ENCODE measurements at regions not wholly inside any gene's neighbourhood (a gene's known extent, or its start where the extent isn't known, plus 50 kb on each side); places are given as distances from the start of the nearest gene placed in this dataset.

DNA sequence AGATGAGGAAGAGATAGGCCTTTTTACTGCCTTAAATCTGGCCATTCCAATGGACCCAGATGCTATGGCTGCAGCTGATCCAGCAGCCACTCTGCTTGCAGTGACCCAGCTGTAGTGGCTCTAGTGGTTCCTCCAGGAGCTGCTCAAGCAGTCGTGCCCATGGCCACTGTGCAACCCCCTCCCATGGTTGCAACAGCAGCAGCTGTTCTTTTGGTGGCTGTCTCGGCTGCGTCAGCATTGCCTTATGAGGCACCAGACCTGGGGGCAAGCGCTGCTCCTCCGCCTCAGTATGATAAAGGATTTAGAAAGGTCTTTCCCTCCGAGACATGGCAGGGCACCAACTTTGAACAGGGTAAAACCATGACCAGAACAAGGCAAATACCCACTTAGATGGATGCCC, 384.9 kb upstream of the DCC start:
- ATAC-seq = no peak

- no peak for ATAC-seq
Measured at GRCh38 chr18:51957001-51957400, 383.0 kb upstream of the DCC start.

DNA sequence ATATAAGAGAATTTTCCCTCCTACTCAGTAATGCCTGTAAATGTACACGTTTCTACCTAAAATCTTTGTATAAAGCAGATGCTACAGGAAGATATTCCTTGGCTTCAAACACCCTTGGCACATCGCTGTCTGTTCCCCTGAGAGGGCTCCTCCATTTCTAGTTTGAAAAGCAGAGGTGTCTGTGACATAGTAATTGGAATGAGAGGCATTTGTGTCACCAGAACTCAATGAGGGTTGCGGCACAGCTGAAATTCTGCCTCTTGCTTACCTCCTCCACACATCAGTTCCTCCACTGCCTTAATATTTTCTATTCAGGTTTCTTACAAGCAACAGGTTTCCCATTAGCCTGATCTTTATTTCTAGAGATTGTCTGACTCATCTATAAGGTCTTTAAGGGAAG, 359.9 kb upstream of the DCC start:
- no peak for ATAC-seq

DNA sequence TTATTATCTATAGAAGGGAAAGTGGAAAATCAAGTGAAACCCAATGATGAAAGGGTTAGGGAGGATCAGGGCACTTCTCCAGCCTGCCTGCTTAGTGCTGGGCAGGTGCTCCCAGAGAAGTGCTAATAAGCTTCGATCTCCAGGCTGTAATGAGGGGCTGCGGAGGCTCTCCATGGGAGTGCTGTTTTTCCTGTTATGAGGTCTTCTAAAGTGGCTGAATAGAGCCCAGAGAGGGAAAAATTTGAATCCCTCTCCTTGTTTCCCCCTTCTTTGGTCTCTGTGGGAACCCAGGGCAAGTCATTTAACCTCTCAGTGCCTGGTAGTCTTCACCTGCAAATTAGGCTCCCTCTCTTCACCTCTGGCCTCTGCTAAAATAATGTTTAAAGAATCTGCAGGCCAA, 351.7 kb upstream of the DCC start:
- no peak for ATAC-seq

- ATAC-seq = no peak
Measured at GRCh38 chr18:51997129-51997528, 342.9 kb upstream of the DCC start.

DNA sequence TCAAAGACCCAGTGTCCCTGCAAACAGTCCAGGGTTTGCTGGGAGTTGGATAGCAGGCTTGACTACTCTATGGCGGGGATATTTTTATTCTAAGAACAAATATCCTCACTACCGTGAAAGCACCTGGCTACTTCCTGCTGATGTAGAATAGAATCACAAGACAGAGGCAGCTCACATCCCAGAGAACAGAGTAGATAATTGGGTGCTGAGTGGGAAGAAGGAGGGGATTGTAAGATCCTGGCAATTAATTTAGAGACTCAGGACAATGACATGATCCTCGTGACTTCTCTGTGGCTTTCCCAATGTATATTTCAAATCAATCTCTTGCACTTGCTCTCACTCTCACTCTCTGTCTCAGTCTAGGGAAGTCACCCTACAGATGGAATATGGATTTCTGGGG, 341.9 kb upstream of the DCC start:
- no peak for ATAC-seq

GRCh38 chr18:51998711-51999110, 341.3 kb upstream of the DCC start:
- ATAC-seq = no peak

DNA sequence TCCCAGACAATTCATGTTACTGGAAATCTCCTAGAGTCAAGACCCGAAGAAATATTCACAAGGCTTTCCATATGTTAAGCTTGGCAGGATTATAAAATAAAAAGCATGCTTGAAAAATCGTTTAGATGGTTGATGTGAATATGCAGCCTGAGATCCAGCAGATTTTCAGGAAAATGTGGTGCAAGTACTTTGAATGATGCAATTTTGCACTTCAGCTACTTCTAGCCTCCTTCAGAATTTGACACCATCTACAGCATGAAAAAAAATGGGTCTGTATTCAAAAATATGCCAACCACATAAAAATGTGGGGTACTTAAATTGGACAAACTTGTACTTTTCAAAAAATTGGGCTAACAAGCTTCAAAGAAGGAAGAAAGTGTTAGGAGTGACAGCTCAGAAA, 340.6 kb upstream of the DCC start:
- ATAC-seq = no peak

- ATAC-seq = no peak
Measured at GRCh38 chr18:52000435-52000834, 339.6 kb upstream of the DCC start.

GRCh38 chr18:52001106-52001505, 338.9 kb upstream of the DCC start:
- no peak for ATAC-seq

- no peak for ATAC-seq
Measured at GRCh38 chr18:52002600-52002999, 337.4 kb upstream of the DCC start.

GRCh38 chr18:52007105-52007504, 332.9 kb upstream of the DCC start:
- no peak for ATAC-seq

- ATAC-seq = no peak
Measured at GRCh38 chr18:52008330-52008729, 331.7 kb upstream of the DCC start.

DNA sequence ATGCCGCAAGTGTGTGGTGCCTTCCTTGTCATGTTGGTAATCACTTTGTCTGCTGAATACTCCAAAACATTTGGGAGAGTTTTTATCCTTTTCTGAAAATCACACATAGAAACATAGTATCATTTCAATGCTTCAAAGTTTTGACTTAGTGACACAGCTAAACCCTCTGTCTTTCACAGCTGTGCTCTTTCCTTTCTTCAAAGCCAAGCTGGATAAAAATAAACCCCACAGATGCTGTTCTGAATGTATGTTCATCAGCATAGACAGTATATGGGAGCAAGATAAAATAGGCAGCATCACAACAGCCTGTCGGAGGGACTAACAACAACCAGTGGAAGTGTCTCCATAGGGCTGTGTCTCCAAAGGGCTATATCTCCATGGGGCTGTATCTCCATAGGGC, 331.3 kb upstream of the DCC start:
- no peak for ATAC-seq

DNA sequence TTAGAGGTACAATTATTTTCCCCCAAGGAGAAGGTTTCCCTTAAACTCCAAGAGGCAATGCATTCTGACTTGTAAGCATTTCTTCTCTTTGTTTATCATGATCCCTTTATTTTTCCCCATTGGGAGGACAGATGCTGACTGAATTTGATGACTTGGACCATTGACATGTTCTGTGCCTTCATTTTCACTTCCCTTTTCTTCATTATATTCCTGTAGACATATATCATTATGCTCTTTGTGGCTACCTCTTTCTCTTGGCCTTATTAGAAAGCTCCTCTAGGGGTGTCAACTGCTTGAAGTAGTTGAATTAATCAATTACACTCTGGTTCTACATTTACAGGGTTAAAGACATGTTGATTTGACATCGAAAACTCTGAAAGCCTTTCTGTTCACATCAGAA, 330.0 kb upstream of the DCC start:
- no peak for ATAC-seq

GRCh38 chr18:52045946-52046675, 293.9 kb upstream of the DCC start:
- no peak for ATAC-seq

GRCh38 chr18:52046842-52047241, 293.2 kb upstream of the DCC start:
- no peak for ATAC-seq

DNA sequence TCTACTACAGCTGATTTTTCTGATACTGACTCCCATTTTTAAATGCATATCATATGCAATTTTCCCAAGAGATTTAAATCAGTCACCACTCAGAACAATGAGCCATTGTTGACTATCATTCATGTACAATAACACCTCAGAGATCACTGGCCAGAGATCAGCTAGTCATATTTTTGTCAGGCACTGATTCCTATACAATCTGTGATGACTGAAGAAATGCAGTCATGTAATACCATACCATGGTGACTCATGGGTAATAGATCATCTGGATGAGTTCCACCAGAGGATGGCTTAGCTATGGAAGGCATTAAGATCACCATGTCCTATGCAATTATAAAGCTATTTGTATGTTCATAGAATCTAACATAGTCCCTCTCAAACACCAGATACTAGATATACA, 285.7 kb upstream of the DCC start:
- no peak for ATAC-seq

- no peak for ATAC-seq
Measured at GRCh38 chr18:52060607-52061304, 279.2 kb upstream of the DCC start.

GRCh38 chr18:52063923-52064322, 276.1 kb upstream of the DCC start:
- ATAC-seq = no peak

DNA sequence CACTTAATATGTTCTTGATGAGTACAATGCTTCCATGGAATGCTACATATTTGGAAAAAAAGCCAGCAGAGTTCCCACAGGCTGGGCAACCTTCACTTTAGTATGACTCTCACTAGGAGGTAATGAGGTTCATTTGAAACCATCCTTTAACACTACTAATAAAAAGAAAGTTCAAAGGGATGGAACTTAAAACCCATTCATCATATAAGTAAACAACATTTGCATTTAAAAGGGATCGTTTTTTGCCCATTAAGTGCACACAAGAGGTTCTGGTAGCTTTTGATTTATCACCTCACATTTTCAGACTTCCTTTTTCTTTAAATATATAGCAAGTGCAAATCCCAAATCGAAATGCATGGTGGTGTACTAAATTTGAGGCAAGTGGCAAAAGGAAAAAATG, 270.8 kb upstream of the DCC start:
- ATAC-seq = no peak

DNA sequence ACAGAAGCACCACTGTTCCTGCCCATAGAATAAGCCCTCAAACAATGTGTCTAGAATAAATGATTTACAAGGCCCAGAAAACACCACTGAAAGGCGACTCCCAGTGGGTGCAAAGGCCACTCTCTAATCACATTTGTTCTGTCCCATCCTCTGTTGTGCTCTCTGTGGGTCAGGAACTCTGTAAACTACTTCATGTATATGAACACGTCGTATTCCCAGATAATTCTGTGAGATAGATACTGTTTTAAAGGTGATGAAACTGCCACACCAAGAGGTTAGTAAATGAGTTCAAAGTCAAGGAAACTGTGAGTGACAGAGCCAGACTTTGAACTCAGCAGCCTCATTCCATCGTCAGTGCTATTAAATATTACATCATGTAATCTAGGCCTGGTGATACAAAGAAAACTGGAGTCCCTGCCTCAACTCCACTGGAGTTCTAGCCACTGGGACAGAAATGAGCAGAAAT, 269.7 kb upstream of the DCC start:
- no peak for ATAC-seq

GRCh38 chr18:52077251-52077983, 262.6 kb upstream of the DCC start:
- no peak for ATAC-seq

GRCh38 chr18:52082246-52082645, 257.8 kb upstream of the DCC start:
- ATAC-seq = no peak

Data from activated CD4-positive, CD25-positive, alpha-beta regulatory T cell treated with anti-CD3 and anti-CD28 coated beads, Interleukin-2, amount 50 U/mL, for 24 hours (primary cell).